Bone marrow (tissue), 2 donors: ENCODE measurements at regions not wholly inside any gene's neighbourhood (a gene's known extent, or its start where the extent isn't known, plus 50 kb on each side); places are given as distances from the start of the nearest gene placed in this dataset.
"Not testable (repeated sequence)": the region's sequence is repeated elsewhere in the genome, so short reads cannot be mapped to it uniquely, and the experiment has no call there.

Experiments used
- DNase-seq, 2 donors: peaks; one replicate each; lab custom pipeline; 2025; lab: John Stamatoyannopoulos, UW

GRCh38 chr7:17396692-17397091, 98.2 kb downstream of the AHR start:
- no peak for DNase-seq

GRCh38 chr7:17401791-17402627, 103.6 kb downstream of the AHR start:
- peak in 1 of 2 donors; percentile 51 for DNase-seq

GRCh38 chr7:17402628-17403278, 104.3 kb downstream of the AHR start:
- DNase-seq: no peak

- no peak for DNase-seq
Observed at GRCh38 chr7:17404006-17404405, 105.6 kb downstream of the AHR start.

GRCh38 chr7:17405786-17406185, 107.3 kb downstream of the AHR start:
- DNase-seq: no peak

GRCh38 chr7:17406738-17407137, 108.3 kb downstream of the AHR start:
- no peak for DNase-seq

GRCh38 chr7:17407229-17407628, 108.8 kb downstream of the AHR start:
- peak in 1 of 2 donors; percentile 36 for DNase-seq

GRCh38 chr7:17408245-17408903, 109.9 kb downstream of the AHR start:
- DNase-seq: peak; percentile 14 to 46

GRCh38 chr7:17408904-17409290, 110.4 kb downstream of the AHR start:
- DNase-seq: no peak

- DNase-seq: no peak
Observed at GRCh38 chr7:17411922-17412321, 113.5 kb downstream of the AHR start.

- DNase-seq: no peak
Observed at GRCh38 chr7:17412883-17413282, 114.4 kb downstream of the AHR start.

GRCh38 chr7:17415955-17416354, 117.5 kb downstream of the AHR start:
- DNase-seq: no peak

GRCh38 chr7:17420308-17421015, 122.0 kb downstream of the AHR start:
- DNase-seq: not testable (repeated sequence)

- no peak for DNase-seq
Observed at GRCh38 chr7:17421941-17422340, 123.5 kb downstream of the AHR start.

- no peak for DNase-seq
Observed at GRCh38 chr7:17422966-17423365, 124.5 kb downstream of the AHR start.

- DNase-seq: no peak
Observed at GRCh38 chr7:17427924-17428323, 129.5 kb downstream of the AHR start.

GRCh38 chr7:17429579-17429978, 131.1 kb downstream of the AHR start:
- no peak for DNase-seq

- DNase-seq: no peak
Observed at GRCh38 chr7:17432793-17433192, 134.3 kb downstream of the AHR start.

GRCh38 chr7:17434191-17434590, 135.7 kb downstream of the AHR start:
- DNase-seq: no peak

GRCh38 chr7:17434841-17435692, 136.6 kb downstream of the AHR start:
- DNase-seq: no peak

GRCh38 chr7:17436126-17436525, 137.7 kb downstream of the AHR start:
- DNase-seq: no peak
